Left lobe of liver (tissue), 2 donors: ENCODE measurements at regions not wholly inside any gene's neighbourhood (a gene's known extent, or its start where the extent isn't known, plus 50 kb on each side); places are given as distances from the start of the nearest gene placed in this dataset.

ENCODE experiments used
- ATAC-seq: fragments of 200-7000 bp; cut with Tn5 transposase; one replicate; pipeline ENCODE4 v1.9.1; 2020; ENCODE audit warnings: mild to moderate bottlenecking, moderate library complexity
- DNase-seq: peaks from one replicate; pipeline ENCODE4 v3.0.0-alpha.2; 2020; ENCODE audit warnings: low spot score
- donor health status: DM: no; HTN: no; CAD: no; lungs with moderate emphysema.
- donor health status: DM: no; HTN: yes; CAD: no.

GRCh38 chr13:110826861-110827672, 87.8 kb downstream of the ANKRD10 start:
- peak; percentile 69 for DNase-seq
- peak; percentile 72 for ATAC-seq
